Neural progenitor cell (in vitro differentiated cells): ENCODE measurements at regions not wholly inside any gene's neighbourhood (a gene's known extent, or its start where the extent isn't known, plus 50 kb on each side); places are given as distances from the start of the nearest gene placed in this dataset.

ENCODE experiments used
- DNase-seq: peaks from one replicate; pipeline ENCODE4 v3.0.0-alpha.2; 2016; ENCODE audit warnings: low spot score
- H2AFZ ChIP-seq: fragments of 200-600 bp; sonication (generic); replicated peaks from 2 replicates; pipeline ENCODE4 v1.6.1; 2016; ENCODE audit warnings: antibody characterized with exemption
- H3F3A ChIP-seq: fragments of 200-600 bp; sonication (generic); 2 replicates; pipeline ENCODE4 v1.6.1; 2016; ENCODE audit warnings: antibody characterized with exemption, low read depth
- H3K27ac ChIP-seq: fragments of 200-600 bp; sonication (generic); 2 replicates; pipeline ENCODE4 v1.5.1; 2016; ENCODE audit warnings: mild to moderate bottlenecking
- H3K27me3 ChIP-seq: fragments of 200-600 bp; sonication (generic); 2 replicates; pipeline ENCODE4 v1.6.1; 2016; ENCODE audit warnings: mild to moderate bottlenecking, moderate library complexity
- H3K36me3 ChIP-seq: fragments of 200-600 bp; sonication (generic); 2 replicates; pipeline ENCODE4 v1.5.1; 2016
- H3K4me1 ChIP-seq: fragments of 200-600 bp; sonication (generic); 2 replicates; pipeline ENCODE4 v1.6.1; 2016; ENCODE audit warnings: mixed run types
- H3K4me2 ChIP-seq: fragments of 200-600 bp; sonication (generic); 2 replicates; pipeline ENCODE4 v1.6.1; 2016
- H3K4me3 ChIP-seq: fragments of 200-600 bp; sonication (generic); 2 replicates; pipeline ENCODE4 v1.5.1; 2016
- H3K79me2 ChIP-seq: fragments of 200-600 bp; sonication (generic); 2 replicates; pipeline ENCODE4 v1.6.1; 2016; ENCODE audit warnings: low read depth
- H3K9ac ChIP-seq: fragments of 200-600 bp; sonication (generic); 2 replicates; pipeline ENCODE4 v1.6.1; 2016
- H3K9me3 ChIP-seq: fragments of 200-600 bp; sonication (generic); 2 replicates; pipeline ENCODE4 v1.5.1; 2016; ENCODE audit warnings: low read depth
- H4K20me1 ChIP-seq: fragments of 200-600 bp; sonication (generic); 2 replicates; pipeline ENCODE4 v1.6.1; 2016; ENCODE audit warnings: low read depth
- H3K27ac Mint-ChIP-seq: 3 replicates; pipeline ENCODE4 v1.8.0; 2021; ENCODE audit warnings: mixed read lengths
- H3K27me3 Mint-ChIP-seq: 2 replicates; pipeline ENCODE4 v1.8.0; 2022; ENCODE audit warnings: low read depth, mild to moderate bottlenecking, inconsistent platforms, moderate library complexity, mixed read lengths; ENCODE audit not compliant: insufficient read depth
- H3K36me3 Mint-ChIP-seq: 3 replicates; pipeline ENCODE4 v1.8.0; 2021; ENCODE audit warnings: mixed read lengths
- H3K4me1 Mint-ChIP-seq: 3 replicates; pipeline ENCODE4 v1.8.0; 2021; ENCODE audit warnings: mixed read lengths
- H3K4me3 Mint-ChIP-seq: 3 replicates; pipeline ENCODE4 v1.8.0; 2021; ENCODE audit warnings: mild to moderate bottlenecking, moderate library complexity, mixed read lengths
- H3K9me3 Mint-ChIP-seq: 3 replicates; pipeline ENCODE4 v1.8.0; 2020; ENCODE audit warnings: mixed read lengths
- CTCF ChIP-seq: fragments of 200-600 bp; sonication (generic); IDR thresholded peaks from 2 replicates; pipeline ENCODE4 v1.5.1; 2017; ENCODE audit warnings: antibody characterized with exemption, mild to moderate bottlenecking
- EZH2 ChIP-seq: fragments of 200-600 bp; sonication (generic); IDR thresholded peaks from 2 replicates; pipeline ENCODE4 v1.6.1; 2017; ENCODE audit warnings: antibody characterized with exemption, mild to moderate bottlenecking, moderate library complexity
- EZH2phosphoT487 ChIP-seq: fragments of 200-600 bp; sonication (generic); IDR thresholded peaks from 2 replicates; pipeline ENCODE4 v1.6.1; 2017; ENCODE audit warnings: antibody characterized with exemption

DNA sequence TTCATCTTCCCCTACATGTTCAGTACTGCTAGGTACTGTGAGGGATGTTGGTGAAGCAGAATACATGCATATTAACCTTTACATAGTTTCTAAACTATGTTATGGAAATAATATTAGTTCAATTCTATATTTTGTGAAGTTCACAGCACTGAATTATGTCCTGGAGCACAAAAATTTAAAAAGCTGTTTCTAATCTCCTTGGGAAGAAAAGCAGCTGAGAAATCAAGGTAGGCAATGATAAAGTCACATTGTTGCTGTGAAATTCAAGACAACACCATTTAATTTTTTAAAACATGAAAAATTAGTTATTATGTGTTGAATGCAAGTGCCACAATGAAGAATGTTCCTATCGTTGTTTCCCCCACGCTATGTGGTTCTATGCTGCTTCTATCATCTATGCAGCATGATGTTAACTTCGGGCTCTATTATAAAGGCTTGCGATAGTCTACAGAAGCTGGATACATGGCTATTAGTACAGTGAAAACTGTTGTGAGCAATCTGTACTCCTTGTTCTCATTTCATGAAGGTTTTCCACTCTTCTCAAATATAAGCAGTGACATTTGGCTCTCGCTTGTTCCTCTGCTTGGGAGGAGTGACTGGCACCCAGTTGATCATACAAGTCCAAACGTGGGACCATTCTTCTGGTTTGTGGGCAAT is 164.3 kb downstream of the AASDHPPT start:
- Histone ChIP-seq H3K79me2 (no peaks in the 10 kb centered on the region), H3K36me3 (no peaks in the 10 kb centered on the region), H3K9me3 (no peaks in the 10 kb centered on the region), H4K20me1 (no peaks in the 10 kb centered on the region), H3K27ac (no peak overlapping the region), H2AFZ (no peak overlapping the region), H3K9ac (no peak overlapping the region), H3K4me2 (no peak overlapping the region), H3K4me3 (no peak overlapping the region), H3F3A (no peaks in the 10 kb centered on the region), H3K4me1 (peaks cover 20% of the 10 kb centered on the region), H3K27me3 (no peaks in the 10 kb centered on the region)
- Mint-ChIP-seq H3K4me1 (peaks cover 13% of the 10 kb centered on the region), H3K27ac (no peak overlapping the region), H3K4me3 (no peak overlapping the region), H3K36me3 (peaks cover 7% of the 10 kb centered on the region), H3K9me3 (peaks cover 20% of the 10 kb centered on the region), H3K27me3 (peaks cover 3% of the 10 kb centered on the region)
- TF ChIP-seq CTCF (no peak), EZH2 (no peak), EZH2phosphoT487 (no peak)
- DNase-seq, result no peak

DNA sequence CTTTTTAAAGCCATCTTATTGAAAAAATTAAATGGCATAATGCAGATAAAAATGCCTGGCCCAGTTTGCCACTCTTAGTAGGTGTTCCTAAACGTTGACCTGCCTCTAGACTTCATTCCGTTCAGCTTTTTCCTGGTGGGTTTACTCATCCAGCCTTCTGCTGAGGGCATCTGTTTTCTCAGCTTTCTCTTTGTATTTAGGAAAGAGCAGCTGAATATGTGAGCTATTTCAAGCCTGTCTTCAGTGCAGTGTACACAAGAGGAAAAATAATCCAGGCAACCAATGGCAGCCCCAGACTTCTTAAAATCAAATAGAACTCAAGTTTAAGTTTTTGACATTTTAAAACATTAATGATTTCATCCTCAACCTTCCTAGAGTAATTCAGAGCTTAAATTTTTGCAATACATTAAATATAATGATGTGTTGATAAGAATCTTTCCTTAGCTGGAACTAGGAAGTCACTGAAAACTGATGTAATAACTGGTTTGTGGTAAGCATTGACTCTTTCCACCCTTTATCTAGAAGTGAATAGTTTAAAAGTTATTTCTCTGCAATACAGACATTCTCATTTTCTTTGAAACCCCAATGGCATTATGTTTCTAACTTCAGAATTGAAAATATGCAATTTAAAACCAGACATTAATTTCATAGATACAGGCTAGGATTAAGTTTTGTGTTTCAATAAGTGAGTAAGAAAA is 165.4 kb downstream of the AASDHPPT start:
- peaks cover 8% of the 10 kb centered on the region for H3K36me3 Mint-ChIP-seq
- Histone ChIP-seq H4K20me1 (no peaks in the 10 kb centered on the region), H3K36me3 (no peaks in the 10 kb centered on the region), H3K9me3 (no peaks in the 10 kb centered on the region), H3F3A (no peaks in the 10 kb centered on the region), H3K9ac (no peak overlapping the region), H3K27ac (no peak overlapping the region), H3K4me3 (no peak overlapping the region), H3K4me2 (no peak overlapping the region), H2AFZ (no peak overlapping the region), H3K27me3 (no peaks in the 10 kb centered on the region), H3K79me2 (no peaks in the 10 kb centered on the region), H3K4me1 (peaks cover 12% of the 10 kb centered on the region)
- TF ChIP-seq EZH2phosphoT487 (no peak), EZH2 (no peak), CTCF (no peak)
- H3K27me3 Mint-ChIP-seq, result peaks cover 8% of the 10 kb centered on the region
- peaks cover 28% of the 10 kb centered on the region for H3K9me3 Mint-ChIP-seq
- peaks cover 10% of the 10 kb centered on the region for H3K4me1 Mint-ChIP-seq
- no peak overlapping the region for H3K4me3 Mint-ChIP-seq
- no peak for DNase-seq
- no peak overlapping the region for H3K27ac Mint-ChIP-seq

DNA sequence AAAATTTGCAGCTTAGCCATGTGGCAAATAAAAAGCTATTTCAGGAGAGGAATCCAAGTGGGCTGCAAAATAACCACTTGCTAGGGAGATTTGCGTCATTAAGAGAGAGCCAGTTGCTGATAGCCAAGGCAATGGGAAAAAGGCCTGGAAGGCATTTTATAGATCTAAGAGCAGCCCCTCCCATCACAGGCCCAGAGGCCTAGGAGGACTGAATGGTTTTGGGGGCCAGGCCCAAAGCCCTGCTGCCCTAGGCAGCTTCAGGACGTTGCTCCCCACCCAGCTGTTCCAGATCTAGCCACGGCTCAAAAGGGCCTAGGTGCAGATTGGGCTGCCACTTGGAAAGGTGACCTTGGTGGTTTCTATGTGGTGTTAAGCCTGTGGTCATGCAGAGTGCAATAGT is 169.0 kb downstream of the AASDHPPT start:
- no peak overlapping the region for H3K27ac ChIP-seq
- Mint-ChIP-seq H3K27ac (no peak overlapping the region), H3K4me1 (peaks cover 30% of the 10 kb centered on the region), H3K36me3 (peaks cover 10% of the 10 kb centered on the region), H3K9me3 (peaks cover 36% of the 10 kb centered on the region), H3K27me3 (peaks cover 8% of the 10 kb centered on the region), H3K4me3 (no peak overlapping the region)
- H3K4me1 ChIP-seq, result peaks cover 16% of the 10 kb centered on the region
- H3F3A ChIP-seq, result peaks cover 6% of the 10 kb centered on the region
- no peak overlapping the region for H3K9ac ChIP-seq
- no peak overlapping the region for H2AFZ ChIP-seq
- H3K36me3 ChIP-seq, result no peaks in the 10 kb centered on the region
- no peak for DNase-seq
- no peaks in the 10 kb centered on the region for H3K9me3 ChIP-seq
- no peak for TF ChIP-seq CTCF
- no peak for TF ChIP-seq EZH2phosphoT487
- TF ChIP-seq EZH2, result no peak
- no peaks in the 10 kb centered on the region for H4K20me1 ChIP-seq
- no peak overlapping the region for H3K4me3 ChIP-seq
- no peaks in the 10 kb centered on the region for H3K27me3 ChIP-seq
- no peak overlapping the region for H3K4me2 ChIP-seq
- no peaks in the 10 kb centered on the region for H3K79me2 ChIP-seq
